ENCODE measurements at regions not wholly inside any gene's neighbourhood (a gene's known extent, or its start where the extent isn't known, plus 50 kb on each side); places are given as distances from the start of the nearest gene placed in this dataset.

DNA sequence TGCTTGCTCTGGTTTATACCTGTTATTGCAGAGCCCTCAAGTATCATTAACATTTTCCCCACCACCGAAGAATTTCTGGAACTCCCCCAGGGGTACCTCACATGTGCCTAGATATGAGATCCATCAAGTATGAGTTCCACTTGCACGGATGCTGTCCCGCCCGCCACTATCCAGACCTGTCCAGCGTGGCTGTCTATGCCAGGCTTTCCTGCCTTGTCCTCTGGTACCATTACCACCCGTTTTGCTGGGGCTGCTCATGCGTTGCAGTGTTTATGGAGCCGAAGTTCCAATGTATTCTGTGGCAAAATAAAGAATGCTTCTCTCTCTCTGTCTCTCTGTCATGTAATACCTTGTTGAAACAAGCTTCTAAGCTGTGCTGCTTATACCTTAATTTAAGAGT lies 543.5 kb upstream of the PTBP2 start:
- no peaks in the 10 kb centered on the region for H3K9me3 ChIP-seq (ENCODE audit: insufficient read depth, low read depth, low read length)
- H3K27ac ChIP-seq (ENCODE audit: low read length), result no peak overlapping the region
- no peaks in the 10 kb centered on the region for H3K36me3 ChIP-seq (ENCODE audit: insufficient read depth, low read depth, low read length)
- no peaks in the 10 kb centered on the region for H3K27me3 ChIP-seq (ENCODE audit: insufficient read depth, low read length)
- H3K4me1 ChIP-seq (ENCODE audit: insufficient read depth, low read length), result no peaks in the 10 kb centered on the region
- H3K9ac ChIP-seq (ENCODE audit: low read depth, low read length), result no peak overlapping the region
- no peak overlapping the region for H3K4me3 ChIP-seq (ENCODE audit: low read length)

DNA sequence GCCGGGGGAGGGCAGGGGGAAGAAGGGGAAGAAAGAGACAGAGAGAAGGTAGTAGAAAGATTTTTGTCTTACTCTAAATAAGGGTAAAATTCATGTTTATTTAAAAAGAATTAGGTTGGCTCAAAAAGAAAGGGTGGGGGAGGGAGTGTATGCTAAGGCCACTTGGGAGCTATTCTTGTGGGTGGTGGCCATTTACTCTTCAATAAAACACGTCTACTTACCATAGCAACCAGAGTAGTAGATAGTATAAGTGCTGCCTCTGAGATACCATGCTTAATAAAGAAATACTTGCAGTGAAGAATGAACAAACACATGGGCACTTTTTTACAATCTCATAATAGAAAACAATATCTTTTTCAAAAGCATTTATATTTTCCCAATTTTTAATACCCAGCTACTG lies 538.1 kb upstream of the PTBP2 start:
- no peaks in the 10 kb centered on the region for H3K9me3 ChIP-seq (ENCODE audit: insufficient read depth, low read depth, low read length)
- no peak overlapping the region for H3K9ac ChIP-seq (ENCODE audit: low read depth, low read length)
- H3K36me3 ChIP-seq (ENCODE audit: insufficient read depth, low read depth, low read length), result no peaks in the 10 kb centered on the region
- H3K4me1 ChIP-seq (ENCODE audit: insufficient read depth, low read length), result peaks cover 31% of the 10 kb centered on the region
- no peak overlapping the region for H3K27ac ChIP-seq (ENCODE audit: low read length)
- H3K27me3 ChIP-seq (ENCODE audit: insufficient read depth, low read length), result no peaks in the 10 kb centered on the region
- no peak overlapping the region for H3K4me3 ChIP-seq (ENCODE audit: low read length)

DNA sequence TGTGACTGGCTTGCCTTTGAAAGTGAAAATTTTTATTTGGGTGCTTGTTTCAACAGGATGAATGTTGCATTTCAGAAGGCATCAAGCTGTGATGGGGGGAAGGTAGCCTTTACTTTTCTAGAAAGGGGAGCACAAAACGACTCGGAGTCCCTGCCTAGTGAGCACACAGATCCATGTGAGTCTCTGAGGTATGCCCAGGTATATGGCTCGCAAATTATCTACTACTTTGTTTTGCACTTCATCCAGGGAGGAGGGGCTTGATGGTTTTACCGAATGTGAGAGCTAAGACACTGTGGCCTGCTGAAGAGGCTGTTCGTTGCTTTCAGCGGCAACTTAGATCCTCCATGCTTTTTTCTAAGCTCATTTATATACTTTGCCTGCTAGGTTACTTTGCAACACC lies 537.7 kb upstream of the PTBP2 start:
- H3K9me3 ChIP-seq (ENCODE audit: insufficient read depth, low read depth, low read length), result no peaks in the 10 kb centered on the region
- H3K27me3 ChIP-seq (ENCODE audit: insufficient read depth, low read length), result no peaks in the 10 kb centered on the region
- H3K36me3 ChIP-seq (ENCODE audit: insufficient read depth, low read depth, low read length), result no peaks in the 10 kb centered on the region
- H3K4me3 ChIP-seq (ENCODE audit: low read length), result no peak overlapping the region
- no peak overlapping the region for H3K27ac ChIP-seq (ENCODE audit: low read length)
- H3K9ac ChIP-seq (ENCODE audit: low read depth, low read length), result no peak overlapping the region
- H3K4me1 ChIP-seq (ENCODE audit: insufficient read depth, low read length), result peaks cover 31% of the 10 kb centered on the region

DNA sequence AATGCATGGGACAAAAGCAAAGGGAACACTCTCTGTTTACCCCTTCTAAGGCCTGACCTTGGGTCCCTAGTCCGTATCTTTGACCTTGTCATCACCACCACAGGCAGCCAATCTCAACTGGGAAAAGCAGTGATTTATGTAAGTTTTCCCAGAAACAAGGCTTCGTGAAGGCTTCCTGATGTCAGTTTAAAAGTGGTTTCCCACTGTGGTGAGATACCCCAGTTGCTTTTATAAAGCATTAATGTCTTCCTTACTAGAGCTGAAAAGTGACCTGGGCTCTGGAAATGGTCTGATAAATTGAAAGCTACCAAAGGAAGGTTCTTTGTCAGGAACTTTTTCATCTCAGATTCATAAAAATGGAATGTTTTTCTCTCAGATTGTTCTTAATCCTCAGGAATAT lies 536.4 kb upstream of the PTBP2 start:
- peaks cover 31% of the 10 kb centered on the region for H3K4me1 ChIP-seq (ENCODE audit: insufficient read depth, low read length)
- no peak overlapping the region for H3K9ac ChIP-seq (ENCODE audit: low read depth, low read length)
- H3K9me3 ChIP-seq (ENCODE audit: insufficient read depth, low read depth, low read length), result peaks cover 5% of the 10 kb centered on the region; the same call in 1 of the 2 replicates
- H3K36me3 ChIP-seq (ENCODE audit: insufficient read depth, low read depth, low read length), result no peaks in the 10 kb centered on the region
- no peaks in the 10 kb centered on the region for H3K27me3 ChIP-seq (ENCODE audit: insufficient read depth, low read length)
- no peak overlapping the region for H3K4me3 ChIP-seq (ENCODE audit: low read length)
- H3K27ac ChIP-seq (ENCODE audit: low read length), result no peak overlapping the region

DNA sequence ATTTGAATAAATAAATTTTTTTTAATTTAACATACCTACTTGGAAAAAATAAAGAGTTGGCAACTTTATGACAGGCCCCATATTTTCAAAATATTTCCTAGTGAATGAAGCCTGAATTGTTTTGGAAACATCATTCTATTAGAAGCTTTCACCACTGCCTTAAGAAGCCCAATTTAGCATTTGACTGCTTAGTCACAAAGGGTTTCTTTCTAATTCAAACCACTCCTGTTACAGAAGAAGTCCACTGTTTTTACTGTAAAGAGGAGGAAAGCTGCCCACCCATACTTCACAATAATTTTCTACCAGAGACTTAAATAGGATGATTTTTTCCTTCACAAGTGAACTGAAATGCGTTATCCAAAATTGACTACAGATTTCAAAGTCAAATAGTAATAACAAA lies 534.6 kb upstream of the PTBP2 start:
- no peak overlapping the region for H3K9ac ChIP-seq (ENCODE audit: low read depth, low read length)
- H3K9me3 ChIP-seq (ENCODE audit: insufficient read depth, low read depth, low read length), result peaks cover 23% of the 10 kb centered on the region
- H3K27ac ChIP-seq (ENCODE audit: low read length), result no peak overlapping the region
- no peaks in the 10 kb centered on the region for H3K27me3 ChIP-seq (ENCODE audit: insufficient read depth, low read length)
- H3K4me1 ChIP-seq (ENCODE audit: insufficient read depth, low read length), result peaks cover 31% of the 10 kb centered on the region
- no peaks in the 10 kb centered on the region for H3K36me3 ChIP-seq (ENCODE audit: insufficient read depth, low read depth, low read length)
- peak overlapping the region; percentile 39; the same call in 1 of the 2 replicates for H3K4me3 ChIP-seq (ENCODE audit: low read length)

DNA sequence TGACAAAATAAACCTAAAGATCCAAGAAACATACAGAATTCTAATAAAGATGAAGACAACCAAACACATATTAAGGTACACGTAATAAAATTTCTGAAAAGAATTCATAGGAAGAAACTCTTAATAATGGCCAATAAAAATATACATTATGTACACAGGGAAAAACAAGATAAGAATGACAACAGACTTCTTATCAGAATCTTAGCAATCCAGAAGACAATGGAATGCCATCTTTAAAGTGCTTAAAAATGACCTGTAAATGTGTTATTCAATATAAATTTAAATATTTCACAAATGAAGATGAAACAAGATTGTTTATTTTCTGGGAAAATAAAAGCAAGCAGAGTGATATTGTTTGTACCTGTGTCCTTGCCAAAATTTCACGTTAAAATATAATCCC lies 530.4 kb upstream of the PTBP2 start:
- Histone ChIP-seq H3K4me3 (ENCODE audit: low read length) (no peak overlapping the region), H3K9ac (ENCODE audit: low read depth, low read length) (no peak overlapping the region), H3K9me3 (ENCODE audit: insufficient read depth, low read depth, low read length) (peaks cover 39% of the 10 kb centered on the region), H3K27me3 (ENCODE audit: insufficient read depth, low read length) (no peaks in the 10 kb centered on the region), H3K27ac (ENCODE audit: low read length) (no peak overlapping the region), H3K36me3 (ENCODE audit: insufficient read depth, low read depth, low read length) (no peaks in the 10 kb centered on the region), H3K4me1 (ENCODE audit: insufficient read depth, low read length) (peaks cover 14% of the 10 kb centered on the region)

DNA sequence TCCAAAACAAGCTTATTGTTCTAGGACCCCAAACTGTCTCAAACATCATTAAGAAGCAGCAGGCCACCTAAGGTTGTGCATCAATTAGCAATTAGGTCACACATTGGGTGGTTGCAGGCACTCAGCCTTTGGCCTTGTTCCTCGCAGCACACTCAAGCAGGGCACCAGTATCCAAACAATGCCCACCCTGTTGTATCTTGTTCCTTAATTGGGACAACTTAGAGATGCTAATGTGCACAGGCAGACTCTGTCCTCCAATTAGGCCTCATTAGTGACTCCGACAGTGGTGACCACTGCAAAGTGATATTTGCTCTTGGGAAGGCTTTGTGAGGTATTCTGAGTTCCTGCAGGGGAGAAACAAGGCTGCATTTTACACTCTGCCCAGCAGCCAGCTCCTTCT lies 515.1 kb upstream of the PTBP2 start:
- no peaks in the 10 kb centered on the region for H3K27me3 ChIP-seq (ENCODE audit: insufficient read depth, low read length)
- H3K9me3 ChIP-seq (ENCODE audit: insufficient read depth, low read depth, low read length), result no peaks in the 10 kb centered on the region
- H3K4me3 ChIP-seq (ENCODE audit: low read length), result no peak overlapping the region
- no peak overlapping the region for H3K27ac ChIP-seq (ENCODE audit: low read length)
- no peak overlapping the region for H3K9ac ChIP-seq (ENCODE audit: low read depth, low read length)
- no peaks in the 10 kb centered on the region for H3K4me1 ChIP-seq (ENCODE audit: insufficient read depth, low read length)
- no peaks in the 10 kb centered on the region for H3K36me3 ChIP-seq (ENCODE audit: insufficient read depth, low read depth, low read length)

DNA sequence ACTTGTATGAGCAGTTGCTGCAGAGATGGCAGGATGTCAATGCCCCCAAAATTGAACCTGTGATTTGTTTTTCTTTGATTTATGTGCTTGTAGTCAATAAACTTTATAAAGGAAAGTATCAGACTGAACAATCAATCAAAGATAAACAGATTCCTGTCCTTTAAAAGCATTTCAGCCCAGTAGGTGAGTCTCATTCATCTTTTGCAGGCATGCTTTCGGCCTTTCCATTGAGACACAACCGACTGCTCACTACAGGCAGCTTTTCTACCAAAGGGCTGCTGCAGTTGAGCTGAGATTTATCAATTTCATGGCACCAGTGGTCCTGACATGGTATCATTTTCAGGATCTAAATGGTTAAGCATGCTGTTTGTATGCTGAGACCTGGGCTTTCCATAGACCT lies 513.6 kb upstream of the PTBP2 start:
- H3K4me1 ChIP-seq (ENCODE audit: insufficient read depth, low read length), result no peaks in the 10 kb centered on the region
- no peak overlapping the region for H3K4me3 ChIP-seq (ENCODE audit: low read length)
- H3K9me3 ChIP-seq (ENCODE audit: insufficient read depth, low read depth, low read length), result no peaks in the 10 kb centered on the region
- H3K36me3 ChIP-seq (ENCODE audit: insufficient read depth, low read depth, low read length), result no peaks in the 10 kb centered on the region
- no peak overlapping the region for H3K27ac ChIP-seq (ENCODE audit: low read length)
- no peaks in the 10 kb centered on the region for H3K27me3 ChIP-seq (ENCODE audit: insufficient read depth, low read length)
- no peak overlapping the region for H3K9ac ChIP-seq (ENCODE audit: low read depth, low read length)

DNA sequence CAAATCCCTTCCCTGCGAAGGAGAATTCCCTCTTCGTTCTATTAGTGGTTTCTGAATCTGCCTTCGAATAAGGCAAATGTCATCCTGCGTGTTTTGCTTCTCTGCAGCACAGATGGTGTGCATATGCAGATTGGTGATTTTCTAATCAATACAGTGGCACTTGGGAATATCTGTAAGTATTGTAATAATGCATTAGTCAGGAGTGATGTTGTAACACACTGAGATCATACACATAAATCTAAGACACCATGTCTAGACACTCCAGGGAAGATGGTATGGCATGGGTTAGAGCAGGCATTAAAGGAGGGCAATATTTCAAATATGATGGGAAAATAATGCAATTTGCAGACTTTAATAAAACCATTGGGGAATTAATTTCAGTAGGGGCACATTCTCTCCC lies 513.2 kb upstream of the PTBP2 start:
- H3K9ac ChIP-seq (ENCODE audit: low read depth, low read length), result no peak overlapping the region
- no peaks in the 10 kb centered on the region for H3K9me3 ChIP-seq (ENCODE audit: insufficient read depth, low read depth, low read length)
- H3K27ac ChIP-seq (ENCODE audit: low read length), result no peak overlapping the region
- no peaks in the 10 kb centered on the region for H3K27me3 ChIP-seq (ENCODE audit: insufficient read depth, low read length)
- H3K4me3 ChIP-seq (ENCODE audit: low read length), result no peak overlapping the region
- H3K36me3 ChIP-seq (ENCODE audit: insufficient read depth, low read depth, low read length), result no peaks in the 10 kb centered on the region
- no peaks in the 10 kb centered on the region for H3K4me1 ChIP-seq (ENCODE audit: insufficient read depth, low read length)

DNA sequence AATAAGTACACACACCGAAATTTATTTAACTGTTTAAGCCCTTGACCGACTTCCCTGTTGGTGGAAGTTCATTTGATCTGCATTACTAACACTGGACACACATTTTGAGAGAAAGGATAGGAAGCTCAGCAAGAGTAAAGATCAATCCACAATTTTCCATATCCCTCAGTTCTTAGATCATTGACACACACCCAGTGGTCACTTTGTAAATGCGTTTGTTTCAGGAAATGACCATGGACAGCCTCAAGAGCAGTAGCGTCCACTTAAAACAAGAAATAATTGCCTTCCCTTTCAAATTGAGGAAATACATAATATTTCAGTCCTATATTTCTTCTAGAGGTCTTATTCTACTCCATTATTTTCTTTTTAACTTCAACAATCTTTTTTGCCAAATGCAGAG lies 511.5 kb upstream of the PTBP2 start:
- Histone ChIP-seq H3K9ac (ENCODE audit: low read depth, low read length) (no peak overlapping the region), H3K36me3 (ENCODE audit: insufficient read depth, low read depth, low read length) (no peaks in the 10 kb centered on the region), H3K27me3 (ENCODE audit: insufficient read depth, low read length) (no peaks in the 10 kb centered on the region), H3K9me3 (ENCODE audit: insufficient read depth, low read depth, low read length) (no peaks in the 10 kb centered on the region), H3K4me1 (ENCODE audit: insufficient read depth, low read length) (no peaks in the 10 kb centered on the region), H3K4me3 (ENCODE audit: low read length) (no peak overlapping the region), H3K27ac (ENCODE audit: low read length) (no peak overlapping the region)

DNA sequence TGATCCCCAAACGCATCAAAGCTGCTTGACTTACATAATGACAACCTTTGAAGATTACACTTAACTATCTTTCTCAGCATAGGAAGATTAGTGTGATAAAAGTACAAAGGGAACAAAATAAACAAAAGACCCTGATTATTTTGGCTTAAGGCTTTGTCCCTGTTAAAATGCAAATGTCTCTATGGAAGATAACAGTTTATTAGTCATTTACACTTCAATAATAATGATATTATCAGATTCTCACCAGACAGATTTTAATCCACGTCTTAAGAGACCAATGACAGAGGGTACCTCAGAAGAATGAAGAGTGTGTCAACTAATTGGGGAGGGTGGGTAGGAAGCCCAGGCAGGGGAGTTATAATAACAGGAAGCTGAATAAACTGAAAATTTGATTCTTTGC lies 510.4 kb upstream of the PTBP2 start:
- no peaks in the 10 kb centered on the region for H3K27me3 ChIP-seq (ENCODE audit: insufficient read depth, low read length)
- no peaks in the 10 kb centered on the region for H3K4me1 ChIP-seq (ENCODE audit: insufficient read depth, low read length)
- H3K9ac ChIP-seq (ENCODE audit: low read depth, low read length), result no peak overlapping the region
- H3K27ac ChIP-seq (ENCODE audit: low read length), result no peak overlapping the region
- no peaks in the 10 kb centered on the region for H3K36me3 ChIP-seq (ENCODE audit: insufficient read depth, low read depth, low read length)
- H3K9me3 ChIP-seq (ENCODE audit: insufficient read depth, low read depth, low read length), result no peaks in the 10 kb centered on the region
- no peak overlapping the region for H3K4me3 ChIP-seq (ENCODE audit: low read length)

DNA sequence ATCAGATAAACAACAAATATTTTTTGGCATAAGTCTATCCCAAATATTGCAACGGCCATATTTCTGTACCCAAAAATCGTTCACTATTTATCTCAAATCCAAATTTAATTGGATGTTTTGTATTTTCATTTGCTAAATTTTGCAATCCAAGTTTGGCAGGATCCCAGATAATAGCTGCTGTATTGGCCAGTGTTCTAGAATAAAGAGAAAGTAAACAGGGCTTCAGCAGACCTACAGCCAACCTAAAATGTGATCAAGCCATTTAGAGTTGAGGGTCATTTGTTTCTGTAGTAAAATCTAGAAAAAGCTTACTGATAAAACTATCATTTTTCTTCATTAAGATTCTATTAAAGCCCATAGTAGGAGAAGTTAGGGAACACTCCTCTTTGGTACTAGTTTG lies 506.6 kb upstream of the PTBP2 start:
- Histone ChIP-seq H3K4me3 (ENCODE audit: low read length) (no peak overlapping the region), H3K27ac (ENCODE audit: low read length) (no peak overlapping the region), H3K9me3 (ENCODE audit: insufficient read depth, low read depth, low read length) (no peaks in the 10 kb centered on the region), H3K27me3 (ENCODE audit: insufficient read depth, low read length) (no peaks in the 10 kb centered on the region), H3K4me1 (ENCODE audit: insufficient read depth, low read length) (no peaks in the 10 kb centered on the region), H3K36me3 (ENCODE audit: insufficient read depth, low read depth, low read length) (no peaks in the 10 kb centered on the region), H3K9ac (ENCODE audit: low read depth, low read length) (no peak overlapping the region)

DNA sequence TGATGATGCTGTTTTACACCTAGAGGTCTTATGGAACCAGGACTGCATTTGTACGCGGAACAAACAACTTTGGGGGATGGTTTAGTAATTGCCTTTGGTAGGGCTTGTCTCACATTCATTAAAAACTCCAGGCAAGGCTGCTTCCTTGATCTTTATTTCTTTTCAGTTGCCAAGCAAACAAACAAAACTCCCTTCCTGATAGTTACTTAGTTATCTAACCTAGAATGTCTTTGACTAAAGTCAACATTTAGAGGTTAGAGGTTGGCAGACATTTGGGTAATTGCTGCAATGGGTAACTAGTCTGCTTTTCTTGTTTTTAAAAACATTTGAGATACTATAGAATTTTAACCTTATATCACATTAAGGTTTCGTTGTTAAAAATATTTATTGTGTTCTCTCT lies 500.9 kb upstream of the PTBP2 start:
- Histone ChIP-seq H3K4me1 (ENCODE audit: insufficient read depth, low read length) (no peaks in the 10 kb centered on the region), H3K9ac (ENCODE audit: low read depth, low read length) (no peak overlapping the region), H3K36me3 (ENCODE audit: insufficient read depth, low read depth, low read length) (no peaks in the 10 kb centered on the region), H3K27me3 (ENCODE audit: insufficient read depth, low read length) (no peaks in the 10 kb centered on the region), H3K27ac (ENCODE audit: low read length) (no peak overlapping the region), H3K4me3 (ENCODE audit: low read length) (no peak overlapping the region), H3K9me3 (ENCODE audit: insufficient read depth, low read depth, low read length) (no peaks in the 10 kb centered on the region)
